ENCODE measurements at regions not wholly inside any gene's neighbourhood (a gene's known extent, or its start where the extent isn't known, plus 50 kb on each side); places are given as distances from the start of the nearest gene placed in this dataset.

GRCh38 chr5:4674166-4674565, 466.0 kb upstream of the ADAMTS16 start:
- no peaks in the 10 kb centered on the region for H3K4me1 ChIP-seq
- no peaks in the 10 kb centered on the region for H3K9me3 ChIP-seq
- no peaks in the 10 kb centered on the region for H3K36me3 ChIP-seq
- no peak for ATAC-seq
- H3K27ac ChIP-seq = no peak overlapping the region
- TF ChIP-seq POLR2AphosphoS5 (IDR thresholded peaks at IDR 0.05) (no peak), EP300 (IDR thresholded peaks at IDR 0.05) (no peak), POLR2A (IDR thresholded peaks at IDR 0.05) (no peak)
- TF ChIP-seq, protein P1, sequence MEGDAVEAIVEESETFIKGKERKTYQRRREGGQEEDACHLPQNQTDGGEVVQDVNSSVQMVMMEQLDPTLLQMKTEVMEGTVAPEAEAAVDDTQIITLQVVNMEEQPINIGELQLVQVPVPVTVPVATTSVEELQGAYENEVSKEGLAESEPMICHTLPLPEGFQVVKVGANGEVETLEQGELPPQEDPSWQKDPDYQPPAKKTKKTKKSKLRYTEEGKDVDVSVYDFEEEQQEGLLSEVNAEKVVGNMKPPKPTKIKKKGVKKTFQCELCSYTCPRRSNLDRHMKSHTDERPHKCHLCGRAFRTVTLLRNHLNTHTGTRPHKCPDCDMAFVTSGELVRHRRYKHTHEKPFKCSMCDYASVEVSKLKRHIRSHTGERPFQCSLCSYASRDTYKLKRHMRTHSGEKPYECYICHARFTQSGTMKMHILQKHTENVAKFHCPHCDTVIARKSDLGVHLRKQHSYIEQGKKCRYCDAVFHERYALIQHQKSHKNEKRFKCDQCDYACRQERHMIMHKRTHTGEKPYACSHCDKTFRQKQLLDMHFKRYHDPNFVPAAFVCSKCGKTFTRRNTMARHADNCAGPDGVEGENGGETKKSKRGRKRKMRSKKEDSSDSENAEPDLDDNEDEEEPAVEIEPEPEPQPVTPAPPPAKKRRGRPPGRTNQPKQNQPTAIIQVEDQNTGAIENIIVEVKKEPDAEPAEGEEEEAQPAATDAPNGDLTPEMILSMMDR (IDR thresholded peaks at IDR 0.05) = no peak
- H3K27me3 ChIP-seq = peaks cover 6% of the 10 kb centered on the region
- H3K4me3 ChIP-seq = no peak overlapping the region
- 0 to 44% methylated on average over 1 of the region's 1 CpG for WGBS, 2 donors (ENCODE audit: low coverage in 1 of 2)

DNA sequence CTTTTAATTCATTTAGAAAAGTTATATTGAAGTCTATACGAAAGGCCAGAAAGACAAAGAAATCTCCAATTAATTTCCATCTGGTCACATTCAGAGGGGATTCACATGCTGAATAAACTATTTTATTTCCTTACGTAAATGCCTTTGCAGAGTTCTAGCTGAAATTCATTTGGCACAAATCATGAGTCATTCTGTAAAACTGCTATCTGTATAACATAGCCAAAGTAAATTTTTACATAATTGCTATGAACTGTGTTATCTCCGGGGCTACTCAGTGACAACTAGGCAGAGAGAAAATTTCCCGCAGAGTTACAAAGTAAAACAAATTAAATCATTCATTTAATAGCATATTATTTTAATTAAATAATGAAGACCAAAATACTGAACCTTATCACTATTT, 463.2 kb upstream of the ADAMTS16 start:
- Histone ChIP-seq H3K27me3 (no peaks in the 10 kb centered on the region), H3K27ac (no peak overlapping the region), H3K9me3 (peaks cover 0 to 4% (median 0%) of the 10 kb centered on the region in 3 donors), H3K4me1 (no peaks in the 10 kb centered on the region), H3K36me3 (no peaks in the 10 kb centered on the region), H3K4me3 (no peak overlapping the region)
- no peak for ATAC-seq
- 28 to 35% methylated on average over 4 of the region's 4 CpGs for WGBS, 2 donors (ENCODE audit: low coverage in 1 of 2)
- TF ChIP-seq EP300 (IDR thresholded peaks at IDR 0.05) = no peak
- TF ChIP-seq POLR2AphosphoS5 (IDR thresholded peaks at IDR 0.05) = no peak
- TF ChIP-seq POLR2A (IDR thresholded peaks at IDR 0.05) = no peak
- TF ChIP-seq, protein P1 (IDR thresholded peaks at IDR 0.05) = no peak

GRCh38 chr5:4684946-4685345, 455.2 kb upstream of the ADAMTS16 start:
- H3K27ac ChIP-seq = no peak overlapping the region
- H3K4me1 ChIP-seq = no peaks in the 10 kb centered on the region
- H3K9me3 ChIP-seq = peaks cover 0 to 19% (median 0%) of the 10 kb centered on the region in 3 donors
- no peak overlapping the region for H3K4me3 ChIP-seq
- H3K27me3 ChIP-seq = no peaks in the 10 kb centered on the region
- H3K36me3 ChIP-seq = no peaks in the 10 kb centered on the region
- TF ChIP-seq POLR2A (IDR thresholded peaks at IDR 0.05) = no peak
- TF ChIP-seq, protein P1 (IDR thresholded peaks at IDR 0.05) = no peak
- TF ChIP-seq POLR2AphosphoS5 (IDR thresholded peaks at IDR 0.05) = no peak
- no peak for TF ChIP-seq EP300 (IDR thresholded peaks at IDR 0.05)
- no peak for ATAC-seq

GRCh38 chr5:4698596-4698995, 441.5 kb upstream of the ADAMTS16 start:
- WGBS, 2 donors (ENCODE audit: low coverage in 1 of 2) = 87 to 93% methylated on average over 6 of the region's 6 CpGs

GRCh38 chr5:4699592-4699991, 440.5 kb upstream of the ADAMTS16 start:
- 74 to 75% methylated on average over 4 to 6 of the region's 6 CpGs for WGBS, 2 donors (ENCODE audit: low coverage in 1 of 2)

More at GRCh38 chr5:4698596-4698995, 441.5 kb upstream of the ADAMTS16 start:
- H3K4me3 ChIP-seq = no peak overlapping the region
- TF ChIP-seq EP300 (IDR thresholded peaks at IDR 0.05) = no peak
- TF ChIP-seq POLR2A (IDR thresholded peaks at IDR 0.05) = no peak
- TF ChIP-seq, protein P1 (IDR thresholded peaks at IDR 0.05) = no peak
- TF ChIP-seq POLR2AphosphoS5 (IDR thresholded peaks at IDR 0.05) = no peak
- H3K4me1 ChIP-seq = no peaks in the 10 kb centered on the region
- ATAC-seq = no peak
- H3K36me3 ChIP-seq = no peaks in the 10 kb centered on the region
- no peaks in the 10 kb centered on the region for H3K27me3 ChIP-seq
- H3K27ac ChIP-seq = no peak overlapping the region
- peaks cover 0 to 3% (median 0%) of the 10 kb centered on the region in 3 donors for H3K9me3 ChIP-seq

More at GRCh38 chr5:4699592-4699991, 440.5 kb upstream of the ADAMTS16 start:
- H3K27ac ChIP-seq = no peak overlapping the region
- H3K27me3 ChIP-seq = no peaks in the 10 kb centered on the region
- H3K9me3 ChIP-seq = peaks cover 0 to 3% (median 0%) of the 10 kb centered on the region in 3 donors
- no peak overlapping the region for H3K4me3 ChIP-seq
- no peak for ATAC-seq
- TF ChIP-seq POLR2A (IDR thresholded peaks at IDR 0.05) = no peak
- TF ChIP-seq, protein P1 (IDR thresholded peaks at IDR 0.05) = no peak
- H3K4me1 ChIP-seq = no peaks in the 10 kb centered on the region
- no peaks in the 10 kb centered on the region for H3K36me3 ChIP-seq
